Stomach (tissue), 8 donors: ENCODE measurements at regions not wholly inside any gene's neighbourhood (a gene's known extent, or its start where the extent isn't known, plus 50 kb on each side); places are given as distances from the start of the nearest gene placed in this dataset.

ENCODE experiments used
- DNase-seq, 2 donors: peaks; one replicate each; pipeline versions ENCODE4 v3.0.0 to v3.0.0-alpha.2; 2013 to 2019
- H3K27ac ChIP-seq, 5 donors: fragments of 200-600 bp in 4 of 5; sonication (generic) in 4 of 5; one replicate each; pipeline ENCODE4 v1.5.1; 2013 to 2019; ENCODE audit warnings: mild to moderate bottlenecking in 1 of 5, moderate library complexity in 1 of 5
- H3K27me3 ChIP-seq, 3 donors: fragments of 200-600 bp; sonication (generic); one replicate each; pipeline ENCODE4 v1.5.1; 2017 to 2019; ENCODE audit warnings: mixed run types in 1 of 3
- H3K36me3 ChIP-seq, 4 donors: fragments of 200-600 bp; sonication (generic); 1 replicate in 3 of 4; 2 replicates in 1 of 4; pipeline ENCODE4 v1.5.1; 2016 to 2019
- H3K4me1 ChIP-seq, 4 donors: fragments of 200-600 bp; sonication (generic); one replicate each; pipeline ENCODE4 v1.5.1; 2016 to 2019
- H3K4me3 ChIP-seq, 4 donors: fragments of 200-600 bp; sonication (generic) in 3 of 4; one replicate each; pipeline ENCODE4 v1.5.1; 2016 to 2019; ENCODE audit warnings: mild to moderate bottlenecking in 1 of 4
- H3K9me3 ChIP-seq, 4 donors: fragments of 200-600 bp; sonication (generic); one replicate each; pipeline ENCODE4 v1.5.1; 2016 to 2019
- CTCF ChIP-seq, 7 experiments: fragments of 450-650 bp in 4 of 7; fragments of 200-600 bp in 3 of 7; sonication (generic) in 3 of 7; IDR thresholded peaks; one replicate each; pipeline ENCODE4 v1.5.1; 2016 to 2019; ENCODE audit warnings: antibody characterized with exemption in 7 of 7, control low read depth in 2 of 7, mild to moderate bottlenecking in 1 of 7
- EP300 ChIP-seq: sonication (generic); formaldehyde crosslinking; IDR thresholded peaks from one replicate; pipeline ENCODE4 v1.6.1; 2017; ENCODE audit warnings: antibody characterized with exemption
- POLR2A ChIP-seq, 4 donors: fragments of 450-650 bp; IDR thresholded peaks; one replicate each; pipeline ENCODE4 v1.6.1; 2016; ENCODE audit warnings: antibody characterized with exemption in 4 of 4, control low read depth in 2 of 4, mild to moderate bottlenecking in 1 of 4, moderate library complexity in 1 of 4
- POLR2AphosphoS5 ChIP-seq, 3 donors: sonication (generic); formaldehyde crosslinking; IDR thresholded peaks; one replicate each; pipeline ENCODE4 v1.6.1; 2016; ENCODE audit warnings: antibody characterized with exemption in 3 of 3
- WGBS, 5 donors: extraction: QIAGEN DNeasy Blood & Tissue Kit in 3 of 5; methylation state at CpG; one replicate each; pipeline versions ENCODE4 v1.1.5 to v1.1.7; 2013 to 2018; 5-methylcytosine and 5-hydroxymethylcytosine counted together
- intact Hi-C: fragments of 100-400 bp; cut with DNase I; formaldehyde crosslinking; loops from one replicate; pipeline ENCODE4 v1.15.1; 2023; ENCODE audit warnings: low total_unique reads
- donor health status: healthy with polysubstance abuse.
- donor health status: Bipolar disorder and iron deficiency.
- donor health status: healthy.

GRCh38 chr2:18213986-18214385, 335.5 kb downstream of the KCNS3 start:
- no peaks in the 10 kb centered on the region for H3K27me3 ChIP-seq
- no peaks in the 10 kb centered on the region for H3K4me1 ChIP-seq
- DNase-seq: no peak
- 81 to 88% (median 87%) methylated on average over 11 of the region's 11 CpGs for WGBS, 5 donors
- H3K9me3 ChIP-seq: no peaks in the 10 kb centered on the region
- no peaks in the 10 kb centered on the region for H3K36me3 ChIP-seq
- H3K4me3 ChIP-seq: no peak overlapping the region
- H3K27ac ChIP-seq: no peak overlapping the region
- TF ChIP-seq POLR2A (IDR thresholded peaks at IDR 0.05) (no peak), POLR2AphosphoS5 (IDR thresholded peaks at IDR 0.05) (no peak), EP300 (no peak), CTCF (IDR thresholded peaks at IDR 0.05) (no peak)
- intact Hi-C loops: no loop called here

- Histone ChIP-seq H3K36me3 (no peaks in the 10 kb centered on the region), H3K4me3 (no peak overlapping the region), H3K27ac (no peak overlapping the region), H3K9me3 (no peaks in the 10 kb centered on the region), H3K27me3 (no peaks in the 10 kb centered on the region), H3K4me1 (no peaks in the 10 kb centered on the region)
- peak in 1 of 2 donors; percentile 23 for DNase-seq
- intact Hi-C loops: no loop called here
- TF ChIP-seq CTCF (IDR thresholded peaks at IDR 0.05) (no peak), POLR2A (IDR thresholded peaks at IDR 0.05) (no peak)
- WGBS, 5 donors: 43 to 51% (median 45%) methylated on average over 4 of the region's 4 CpGs
Measured at GRCh38 chr2:18209934-18210639, 331.6 kb downstream of the KCNS3 start.

- Histone ChIP-seq H3K4me1 (no peaks in the 10 kb centered on the region), H3K4me3 (no peak overlapping the region), H3K9me3 (no peaks in the 10 kb centered on the region), H3K36me3 (no peaks in the 10 kb centered on the region), H3K27ac (no peak overlapping the region), H3K27me3 (no peaks in the 10 kb centered on the region)
- no peak for DNase-seq
- intact Hi-C loops: no loop called here
- 44 to 70% (median 57%) methylated on average over 1 of the region's 1 CpG for WGBS, 5 donors
- TF ChIP-seq EP300: no peak
- no peak for TF ChIP-seq CTCF (IDR thresholded peaks at IDR 0.05)
- no peak for TF ChIP-seq POLR2A (IDR thresholded peaks at IDR 0.05)
- TF ChIP-seq POLR2AphosphoS5 (IDR thresholded peaks at IDR 0.05): no peak
Measured at GRCh38 chr2:18208956-18209355, 330.5 kb downstream of the KCNS3 start.

GRCh38 chr2:18200771-18201170, 322.3 kb downstream of the KCNS3 start:
- no peaks in the 10 kb centered on the region for H3K36me3 ChIP-seq
- no peaks in the 10 kb centered on the region for H3K27me3 ChIP-seq
- DNase-seq: no peak
- no peak overlapping the region for H3K4me3 ChIP-seq
- no peak overlapping the region for H3K27ac ChIP-seq
- H3K9me3 ChIP-seq: no peaks in the 10 kb centered on the region
- WGBS, 5 donors: 94 to 100% (median 95%) methylated on average over 1 of the region's 1 CpG
- H3K4me1 ChIP-seq: no peaks in the 10 kb centered on the region
- TF ChIP-seq CTCF (IDR thresholded peaks at IDR 0.05): no peak
- TF ChIP-seq POLR2A (IDR thresholded peaks at IDR 0.05): no peak
- no peak for TF ChIP-seq EP300
- no peak for TF ChIP-seq POLR2AphosphoS5 (IDR thresholded peaks at IDR 0.05)
- intact Hi-C loops: no loop called here
